Ishikawa (cell line): ENCODE measurements at regions not wholly inside any gene's neighbourhood (a gene's known extent, or its start where the extent isn't known, plus 50 kb on each side); places are given as distances from the start of the nearest gene placed in this dataset.

Experiments
- CEBPB ChIP-seq: IDR thresholded peaks from 2 replicates; pipeline ENCODE4 v1.6.1; 2012
- CREB1 ChIP-seq: IDR thresholded peaks from 2 replicates; pipeline ENCODE4 v1.6.1; 2012; ENCODE audit warnings: low read depth
- EP300 ChIP-seq: IDR thresholded peaks from 2 replicates; pipeline ENCODE4 v1.6.1; 2012; ENCODE audit warnings: borderline replicate concordance
- RAD21 ChIP-seq: IDR thresholded peaks from 2 replicates; pipeline ENCODE4 v1.6.1; 2012; ENCODE audit warnings: low read depth
- TAF1 ChIP-seq: IDR thresholded peaks from 2 replicates; pipeline ENCODE4 v1.6.1; 2012; ENCODE audit warnings: low read depth, mild to moderate bottlenecking
- TCF12 ChIP-seq: IDR thresholded peaks from 2 replicates; pipeline ENCODE4 v1.6.1; 2012; ENCODE audit warnings: low read depth
- TEAD4 ChIP-seq: IDR thresholded peaks from 2 replicates; pipeline ENCODE4 v1.6.1; 2012
- YY1 ChIP-seq: IDR thresholded peaks from 2 replicates; pipeline ENCODE4 v1.6.1; 2012; ENCODE audit warnings: low read depth
- ZBTB7A ChIP-seq: IDR thresholded peaks from 2 replicates; pipeline ENCODE4 v1.6.1; 2012; ENCODE audit warnings: low read depth
- TF ChIP-seq, protein P1 (sequence below): IDR thresholded peaks from 2 replicates; pipeline ENCODE4 v1.6.1; 2012
- TF ChIP-seq, protein P2 (sequence below): IDR thresholded peaks from 2 replicates; pipeline ENCODE4 v1.6.1; 2012; ENCODE audit warnings: low read depth, mild to moderate bottlenecking

DNA sequence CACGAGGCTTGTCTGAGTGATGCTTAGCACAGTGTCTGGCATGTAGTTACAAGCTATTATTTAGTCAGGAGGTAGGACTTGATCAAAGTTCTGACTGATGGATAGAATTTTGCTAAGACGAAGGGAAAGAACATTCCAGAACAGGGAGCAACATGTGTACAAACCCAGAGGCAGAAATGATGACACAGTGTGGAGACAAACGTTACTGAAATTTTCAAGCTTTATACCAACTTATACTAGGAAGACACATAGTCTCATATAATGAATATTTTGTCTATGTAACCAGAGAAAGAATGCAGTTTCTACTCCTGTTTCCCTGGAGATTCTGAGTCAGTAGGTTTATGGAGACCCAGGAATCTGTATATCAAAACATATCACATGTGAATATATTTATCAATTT lies 123.4 kb downstream of the FAM124B start:
- TF ChIP-seq ZBTB7A (no peak), CEBPB (no peak), EP300 (no peak), YY1 (no peak), TCF12 (no peak), TAF1 (no peak), RAD21 (no peak), TEAD4 (no peak), CREB1 (no peak)
- TF ChIP-seq, protein P1, sequence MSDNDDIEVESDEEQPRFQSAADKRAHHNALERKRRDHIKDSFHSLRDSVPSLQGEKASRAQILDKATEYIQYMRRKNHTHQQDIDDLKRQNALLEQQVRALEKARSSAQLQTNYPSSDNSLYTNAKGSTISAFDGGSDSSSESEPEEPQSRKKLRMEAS: no peak
- TF ChIP-seq, protein P2, sequence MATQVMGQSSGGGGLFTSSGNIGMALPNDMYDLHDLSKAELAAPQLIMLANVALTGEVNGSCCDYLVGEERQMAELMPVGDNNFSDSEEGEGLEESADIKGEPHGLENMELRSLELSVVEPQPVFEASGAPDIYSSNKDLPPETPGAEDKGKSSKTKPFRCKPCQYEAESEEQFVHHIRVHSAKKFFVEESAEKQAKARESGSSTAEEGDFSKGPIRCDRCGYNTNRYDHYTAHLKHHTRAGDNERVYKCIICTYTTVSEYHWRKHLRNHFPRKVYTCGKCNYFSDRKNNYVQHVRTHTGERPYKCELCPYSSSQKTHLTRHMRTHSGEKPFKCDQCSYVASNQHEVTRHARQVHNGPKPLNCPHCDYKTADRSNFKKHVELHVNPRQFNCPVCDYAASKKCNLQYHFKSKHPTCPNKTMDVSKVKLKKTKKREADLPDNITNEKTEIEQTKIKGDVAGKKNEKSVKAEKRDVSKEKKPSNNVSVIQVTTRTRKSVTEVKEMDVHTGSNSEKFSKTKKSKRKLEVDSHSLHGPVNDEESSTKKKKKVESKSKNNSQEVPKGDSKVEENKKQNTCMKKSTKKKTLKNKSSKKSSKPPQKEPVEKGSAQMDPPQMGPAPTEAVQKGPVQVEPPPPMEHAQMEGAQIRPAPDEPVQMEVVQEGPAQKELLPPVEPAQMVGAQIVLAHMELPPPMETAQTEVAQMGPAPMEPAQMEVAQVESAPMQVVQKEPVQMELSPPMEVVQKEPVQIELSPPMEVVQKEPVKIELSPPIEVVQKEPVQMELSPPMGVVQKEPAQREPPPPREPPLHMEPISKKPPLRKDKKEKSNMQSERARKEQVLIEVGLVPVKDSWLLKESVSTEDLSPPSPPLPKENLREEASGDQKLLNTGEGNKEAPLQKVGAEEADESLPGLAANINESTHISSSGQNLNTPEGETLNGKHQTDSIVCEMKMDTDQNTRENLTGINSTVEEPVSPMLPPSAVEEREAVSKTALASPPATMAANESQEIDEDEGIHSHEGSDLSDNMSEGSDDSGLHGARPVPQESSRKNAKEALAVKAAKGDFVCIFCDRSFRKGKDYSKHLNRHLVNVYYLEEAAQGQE: no peak
